ENCODE measurements at regions not wholly inside any gene's neighbourhood (a gene's known extent, or its start where the extent isn't known, plus 50 kb on each side); places are given as distances from the start of the nearest gene placed in this dataset.

DNA sequence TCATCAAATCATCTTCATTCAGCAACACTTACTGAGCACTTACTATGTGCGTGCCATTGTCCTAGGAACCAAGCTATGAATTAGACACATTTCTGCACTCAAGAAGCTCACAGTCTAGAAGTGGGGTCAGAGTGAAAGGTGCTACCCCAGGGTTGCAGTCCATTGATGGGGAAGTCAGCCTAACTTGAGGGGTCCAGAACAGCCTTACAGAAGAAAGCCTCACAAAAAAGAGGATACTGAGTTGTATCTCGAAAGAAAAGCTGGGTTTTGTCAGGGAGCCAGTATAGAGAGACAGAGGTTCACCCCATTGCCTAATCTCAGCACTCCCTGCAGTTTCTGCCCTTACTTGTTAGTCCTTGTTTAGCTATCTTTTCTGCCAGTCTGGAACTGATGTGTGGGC lies 153.1 kb upstream of the JUN start:
- Histone ChIP-seq H3K23me2 (ENCODE audit: low read depth, low read length) (no peaks in the 10 kb centered on the region), H2AK5ac (ENCODE audit: low read depth, low read length) (no peak overlapping the region), H2BK12ac (ENCODE audit: low read depth, low read length) (no peak overlapping the region), H4K91ac (replicated peaks; ENCODE audit: insufficient read length, low read length) (no peak overlapping the region), H3K23ac (ENCODE audit: insufficient read length) (no peak overlapping the region), H2AFZ (ENCODE audit: low read length) (no peak overlapping the region), H4K20me1 (replicated peaks in 1 of 2; ENCODE audit: control insufficient read depth in 1 of 2, insufficient read depth in 2 of 2, low read length in 2 of 2) (no peaks in the 10 kb centered on the region), H3K9me3 (ENCODE audit: insufficient read depth in 2 of 2, low read depth in 1 of 2, low read length in 1 of 2) (no peaks in the 10 kb centered on the region), H3K4me1 (replicated peaks in 1 of 4; ENCODE audit: control insufficient read depth in 3 of 4, insufficient read depth in 4 of 4, low read length in 3 of 4) (no peaks in the 10 kb centered on the region), H3K56ac (replicated peaks; ENCODE audit: insufficient read length, low read depth, low read length) (no peak overlapping the region), H2BK15ac (ENCODE audit: low read length) (no peak overlapping the region), H3K9ac (replicated peaks in 1 of 4; ENCODE audit: extremely low read depth in 1 of 4, low read depth in 3 of 4, low read length in 3 of 4) (no peak overlapping the region), H4K5ac (ENCODE audit: insufficient read length, low read depth, low read length) (no peak overlapping the region), H4K8ac (ENCODE audit: extremely low read depth, insufficient read depth, low read length) (no peak overlapping the region), H2BK120ac (replicated peaks; ENCODE audit: low read depth, low read length) (no peak overlapping the region), H3K14ac (ENCODE audit: insufficient read length) (no peak overlapping the region), H2BK20ac (ENCODE audit: low read length) (no peak overlapping the region), H3K4ac (replicated peaks; ENCODE audit: insufficient read length, low read depth, low read length) (no peak overlapping the region), H3K27me3 (replicated peaks in 1 of 4; ENCODE audit: control insufficient read depth in 3 of 4, extremely low read depth in 1 of 4, insufficient read depth in 3 of 4, low read length in 3 of 4) (no peaks in the 10 kb centered on the region), H3K4me3 (ENCODE audit: extremely low read depth in 1 of 4, insufficient read depth in 2 of 4, low read depth in 3 of 4, low read length in 4 of 4) (no peak overlapping the region), H3K18ac (ENCODE audit: extremely low read depth, low read length) (no peak overlapping the region), H3K36me3 (ENCODE audit: control insufficient read depth in 2 of 4, insufficient read depth in 4 of 4, low read length in 3 of 4) (no peaks in the 10 kb centered on the region), H2BK5ac (ENCODE audit: low read depth, low read length) (no peak overlapping the region), H3K79me1 (ENCODE audit: low read depth, low read length) (no peaks in the 10 kb centered on the region), H3K4me2 (ENCODE audit: insufficient read depth in 1 of 2, low read depth in 2 of 2, low read length in 2 of 2) (no peak overlapping the region), H3K27ac (ENCODE audit: low read depth, low read length) (no peak overlapping the region), H3K79me2 (ENCODE audit: control insufficient read depth in 1 of 2, insufficient read depth in 2 of 2, low read length in 2 of 2) (no peaks in the 10 kb centered on the region)
- ChIA-PET CTCF (ENCODE audit: partially characterized antibody) (interaction anchor here (0.5 to 3.2 kb wide), 4 partner anchors 12 to 855 kb away, joined by 3 to 11 read pairs (median 4); no protein-coding TSS in a partner anchor), POLR2A (ENCODE audit: partially characterized antibody) (interaction anchor here (0.8 kb wide), 1 partner anchor 108 kb away, joined by 3 read pairs; no protein-coding TSS in a partner anchor)
- 89% methylated on average over 2 of the region's 2 CpGs; no CpG with 5 or more reads in 1 of the 2 experiments for WGBS, 2 experiments (ENCODE audit: extremely low coverage in 1 of 2, insufficient coverage in 1 of 2, insufficient read length in 1 of 2, insufficient replicate concordance in 2 of 2, low coverage in 1 of 2, low lambda C conversion rate in 2 of 2, missing lambda C conversion rate in 1 of 2)
- DNase-seq (ENCODE audit: low read depth in 1 of 2, low spot score in 2 of 2) (no peak), FAIRE-seq (no peak)
- TF ChIP-seq CTBP2 (IDR thresholded peaks at IDR 0.05; ENCODE audit: borderline replicate concordance, insufficient read depth, insufficient read length, low read length): no peak
- no peak for TF ChIP-seq SP1 (IDR thresholded peaks at IDR 0.05; ENCODE audit: low read depth, low read length)
- TF ChIP-seq HDAC2 (IDR thresholded peaks at IDR 0.05; ENCODE audit: borderline replicate concordance in 1 of 2, low read depth in 2 of 2, low read length in 2 of 2): no peak
- TF ChIP-seq BCL11A (IDR thresholded peaks at IDR 0.05; ENCODE audit: low read depth in 2 of 2, low read length in 2 of 2): no peak
- no peak for TF ChIP-seq TEAD4 (IDR thresholded peaks at IDR 0.05; ENCODE audit: low read depth, low read length)
- TF ChIP-seq BRCA1 (IDR thresholded peaks at IDR 0.05; ENCODE audit: low read depth, low read length): no peak
- TF ChIP-seq, protein P1, sequence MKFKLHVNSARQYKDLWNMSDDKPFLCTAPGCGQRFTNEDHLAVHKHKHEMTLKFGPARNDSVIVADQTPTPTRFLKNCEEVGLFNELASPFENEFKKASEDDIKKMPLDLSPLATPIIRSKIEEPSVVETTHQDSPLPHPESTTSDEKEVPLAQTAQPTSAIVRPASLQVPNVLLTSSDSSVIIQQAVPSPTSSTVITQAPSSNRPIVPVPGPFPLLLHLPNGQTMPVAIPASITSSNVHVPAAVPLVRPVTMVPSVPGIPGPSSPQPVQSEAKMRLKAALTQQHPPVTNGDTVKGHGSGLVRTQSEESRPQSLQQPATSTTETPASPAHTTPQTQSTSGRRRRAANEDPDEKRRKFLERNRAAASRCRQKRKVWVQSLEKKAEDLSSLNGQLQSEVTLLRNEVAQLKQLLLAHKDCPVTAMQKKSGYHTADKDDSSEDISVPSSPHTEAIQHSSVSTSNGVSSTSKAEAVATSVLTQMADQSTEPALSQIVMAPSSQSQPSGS (IDR thresholded peaks at IDR 0.05; ENCODE audit: low read length): no peak
- no peak for TF ChIP-seq GABPA (IDR thresholded peaks at IDR 0.05; ENCODE audit: borderline replicate concordance, insufficient read depth, low read length)
- TF ChIP-seq SRF (IDR thresholded peaks at IDR 0.05; ENCODE audit: low read depth, low read length): no peak

Data from H1 (cell line).